NCI-H1092 treated with DMSO at 0.1 percent for 48 hours (cell line): ENCODE measurements at regions not wholly inside any gene's neighbourhood (a gene's known extent, or its start where the extent isn't known, plus 50 kb on each side); places are given as distances from the start of the nearest gene placed in this dataset.
"Not testable (repeated sequence)": the region's sequence is repeated elsewhere in the genome, so short reads cannot be mapped to it uniquely, and the experiment has no call there.

Source experiments
- DNase-seq: peaks from one replicate; lab custom pipeline; 2025; lab: John Stamatoyannopoulos, UW

DNA sequence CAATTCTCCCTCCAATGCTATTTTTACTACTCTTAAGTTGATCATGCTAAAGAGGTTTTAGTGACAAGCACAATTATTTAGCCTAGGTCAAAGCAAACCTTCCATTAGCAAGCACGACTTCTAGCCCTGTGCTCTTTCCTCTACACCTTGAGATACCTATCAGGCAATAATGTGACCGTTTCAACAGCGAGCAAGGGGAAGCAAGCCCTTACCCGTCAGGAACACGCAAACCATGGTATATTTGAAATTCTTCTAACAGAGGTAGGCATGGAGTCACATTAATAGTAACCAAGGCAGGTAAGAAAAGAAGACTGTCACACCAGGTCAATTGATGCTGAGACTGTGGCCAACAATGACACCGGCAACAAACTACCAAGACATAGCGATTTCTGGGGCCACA, 68.9 kb upstream of the VGLL4 start:
- DNase-seq = no peak

- DNase-seq = no peak
Measured at GRCh38 chr3:11711876-11712275, 68.2 kb upstream of the VGLL4 start.

DNA sequence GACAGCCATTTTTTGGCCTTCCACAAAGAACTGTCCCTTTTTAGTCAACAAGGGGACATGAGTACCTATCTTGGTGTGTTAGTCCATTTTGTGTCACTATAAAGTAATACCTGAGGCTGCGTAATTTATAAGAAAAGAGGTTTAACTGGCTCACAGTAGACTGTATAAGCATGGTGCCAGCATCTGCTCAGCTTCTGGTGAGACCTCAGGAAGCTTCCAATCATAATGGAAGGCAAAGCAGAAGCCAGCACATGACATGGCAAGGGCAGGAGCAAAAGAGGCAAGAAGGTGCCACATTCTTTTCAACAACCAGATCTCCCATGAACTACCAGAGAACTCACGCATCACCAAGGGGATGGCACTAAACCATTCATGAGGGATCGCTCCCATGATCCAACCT, 66.1 kb upstream of the VGLL4 start:
- DNase-seq = no peak

DNA sequence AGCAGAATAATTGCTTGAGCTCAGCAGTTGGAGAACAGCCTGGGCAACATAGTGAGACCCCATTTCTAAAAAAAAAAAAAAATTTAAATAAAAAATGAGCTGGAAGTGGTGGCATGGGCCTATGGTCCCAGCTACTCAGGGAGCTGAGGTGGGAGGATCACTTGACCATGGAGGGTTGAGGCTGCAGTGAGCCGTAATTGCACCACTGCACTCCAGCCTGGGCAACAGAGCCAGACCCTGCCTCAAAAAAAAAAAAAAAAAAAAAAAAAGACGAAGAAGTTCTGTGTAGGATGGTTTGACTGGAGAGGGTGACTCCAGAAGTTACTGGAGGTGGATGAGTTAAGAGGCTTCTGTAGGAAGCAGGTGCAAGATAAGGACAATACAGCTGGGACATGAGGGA, 63.4 kb upstream of the VGLL4 start:
- not testable (repeated sequence) for DNase-seq

GRCh38 chr3:11706604-11707003, 62.9 kb upstream of the VGLL4 start:
- no peak for DNase-seq

- DNase-seq = no peak
Measured at GRCh38 chr3:11705049-11705448, 61.3 kb upstream of the VGLL4 start.

GRCh38 chr3:11703146-11703545, 59.4 kb upstream of the VGLL4 start:
- no peak for DNase-seq

- DNase-seq = no peak
Measured at GRCh38 chr3:11699083-11699427, 55.3 kb upstream of the VGLL4 start.

- no peak for DNase-seq
Measured at GRCh38 chr3:11698326-11699082, 54.8 kb upstream of the VGLL4 start.

GRCh38 chr3:11697701-11698100, 54.0 kb upstream of the VGLL4 start:
- no peak for DNase-seq

DNA sequence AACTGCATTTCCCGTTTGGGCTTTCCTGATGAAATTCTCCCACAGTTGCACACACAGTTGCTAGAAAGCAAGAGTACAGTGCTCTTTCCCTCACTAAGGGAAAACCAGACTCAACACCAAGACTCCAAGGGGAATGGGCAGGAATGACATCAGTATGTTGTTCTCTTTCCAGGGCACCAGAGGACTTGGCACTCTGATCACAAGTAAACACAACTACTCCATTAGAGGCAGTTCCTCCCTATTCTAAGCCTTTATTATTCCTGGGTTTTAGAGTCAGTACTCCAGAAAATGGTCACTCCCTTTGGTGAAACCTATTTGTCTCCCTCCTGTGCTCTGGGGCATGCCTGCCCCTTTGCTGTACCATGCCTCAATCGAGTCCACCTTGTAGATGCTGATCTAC, 52.3 kb upstream of the VGLL4 start:
- no peak for DNase-seq
